GM12873 (cell line): ENCODE measurements at regions not wholly inside any gene's neighbourhood (a gene's known extent, or its start where the extent isn't known, plus 50 kb on each side); places are given as distances from the start of the nearest gene placed in this dataset.

Experiments
- CTCF ChIP-seq: IDR thresholded peaks from 2 replicates; pipeline ENCODE4 v1.5.1; 2012; ENCODE audit warnings: low read depth, mild to moderate bottlenecking, moderate library complexity, low read length, control low read depth; ENCODE audit not compliant: insufficient read depth; ENCODE audit errors: missing control alignments

DNA sequence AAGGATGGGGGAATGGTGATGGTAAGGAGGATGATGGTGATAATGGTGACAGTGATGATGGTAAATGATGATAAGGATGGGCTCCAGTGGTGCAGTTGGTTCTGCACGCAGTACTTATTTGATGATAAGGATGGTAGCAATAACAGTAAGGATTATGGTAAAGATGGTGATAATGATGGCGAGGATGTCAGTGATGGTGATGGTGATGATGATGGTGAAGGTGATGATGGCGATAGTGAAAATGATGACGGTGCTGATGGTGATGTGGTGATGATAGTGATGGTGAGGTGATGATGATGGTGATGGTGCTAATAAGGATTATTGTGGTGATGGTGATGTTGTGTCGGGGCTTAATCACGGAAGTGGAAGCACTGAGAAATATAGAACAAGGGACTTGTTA is 103.7 kb downstream of the C16orf95 start:
- TF ChIP-seq CTCF, result no peak

DNA sequence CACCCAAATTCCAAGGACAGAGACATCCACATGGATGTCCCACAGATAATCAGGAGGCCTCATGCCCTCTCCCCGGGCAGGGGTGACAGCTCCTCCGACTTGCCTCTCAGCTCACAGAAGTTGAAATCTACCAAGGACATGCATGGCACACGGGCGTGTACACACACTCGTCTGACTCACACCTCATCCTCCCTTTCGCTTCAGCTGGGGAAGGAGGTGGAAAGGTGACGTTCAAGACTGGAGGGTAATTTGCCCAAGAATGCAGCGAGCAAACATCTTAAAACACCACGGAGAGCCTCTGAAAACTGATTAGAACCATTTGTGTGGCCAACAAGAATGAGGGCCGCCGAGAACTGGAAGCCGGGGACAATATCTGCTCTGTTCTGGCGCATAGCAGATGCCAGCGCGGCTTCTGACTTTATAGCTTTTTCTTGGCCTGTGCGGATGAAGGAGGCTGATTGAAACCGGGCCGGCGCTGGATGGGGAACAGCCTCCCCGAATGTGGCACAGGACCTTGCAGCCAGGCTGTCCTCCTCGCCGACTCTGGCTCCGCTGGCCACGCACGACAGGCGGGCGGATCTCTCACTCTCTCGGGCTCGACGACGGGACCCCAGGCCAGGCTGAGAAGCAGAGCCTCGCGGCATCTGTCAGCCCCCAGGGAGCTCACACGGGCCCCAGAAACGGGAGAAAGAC is 100.9 kb downstream of the C16orf95 start:
- no peak for TF ChIP-seq CTCF

DNA sequence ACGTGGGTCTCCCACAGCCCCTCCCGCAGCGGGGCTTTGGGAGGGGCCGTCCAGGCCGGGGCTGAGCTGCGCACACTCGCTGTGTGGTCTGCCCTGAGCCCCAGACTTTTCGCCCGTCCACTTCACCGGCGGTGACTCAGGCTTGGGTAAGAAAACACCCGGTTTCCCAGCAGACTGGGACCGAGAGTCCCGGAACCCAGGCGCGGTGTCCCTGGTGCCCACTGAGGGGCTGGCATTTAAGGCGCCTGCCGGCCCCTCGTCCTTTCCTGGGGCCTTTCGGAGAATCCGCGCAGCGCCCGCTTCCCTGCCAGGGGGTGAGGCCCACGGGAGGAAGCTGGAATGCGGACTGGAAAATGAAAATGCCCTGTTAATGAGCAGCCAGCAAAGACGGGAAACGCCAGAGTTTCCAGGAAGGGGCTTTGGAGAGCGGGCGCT is 100.3 kb downstream of the C16orf95 start:
- TF ChIP-seq CTCF, result no peak

DNA sequence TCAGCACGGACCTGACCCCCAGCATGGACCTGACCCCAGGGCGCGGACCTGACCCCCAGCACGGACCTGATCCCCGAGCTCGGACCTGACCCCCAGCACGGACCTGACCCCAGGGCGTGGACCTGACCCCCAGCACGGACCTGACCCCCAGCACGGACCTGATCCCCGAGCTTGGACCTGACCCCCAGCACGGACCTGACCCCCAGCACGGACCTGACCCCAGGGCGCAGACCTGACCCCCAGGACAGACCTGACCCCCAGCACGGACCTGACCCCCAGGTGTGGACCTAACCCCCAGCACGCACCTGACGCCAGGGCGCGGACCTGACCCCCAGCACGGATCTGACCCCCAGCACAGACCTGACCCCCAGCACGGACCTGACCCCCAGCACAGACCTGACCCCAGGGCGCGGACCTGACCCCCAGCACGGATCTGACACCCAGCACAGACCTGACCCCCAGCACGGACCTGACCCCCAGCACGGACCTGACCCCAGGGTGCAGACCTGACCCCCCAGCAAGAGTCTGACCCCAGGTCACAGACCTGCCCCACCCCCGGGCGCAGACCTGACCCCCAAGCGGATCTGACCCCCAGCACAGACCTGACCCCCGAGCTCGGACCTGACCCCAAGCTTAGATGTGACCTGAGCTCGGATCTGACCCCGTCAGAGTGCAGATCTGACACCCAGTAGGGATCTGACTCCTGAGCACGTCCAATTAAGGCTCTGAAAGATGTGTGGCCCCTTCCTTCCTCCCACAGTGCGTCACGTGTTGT is 98.7 kb downstream of the C16orf95 start:
- TF ChIP-seq CTCF, result no peak

DNA sequence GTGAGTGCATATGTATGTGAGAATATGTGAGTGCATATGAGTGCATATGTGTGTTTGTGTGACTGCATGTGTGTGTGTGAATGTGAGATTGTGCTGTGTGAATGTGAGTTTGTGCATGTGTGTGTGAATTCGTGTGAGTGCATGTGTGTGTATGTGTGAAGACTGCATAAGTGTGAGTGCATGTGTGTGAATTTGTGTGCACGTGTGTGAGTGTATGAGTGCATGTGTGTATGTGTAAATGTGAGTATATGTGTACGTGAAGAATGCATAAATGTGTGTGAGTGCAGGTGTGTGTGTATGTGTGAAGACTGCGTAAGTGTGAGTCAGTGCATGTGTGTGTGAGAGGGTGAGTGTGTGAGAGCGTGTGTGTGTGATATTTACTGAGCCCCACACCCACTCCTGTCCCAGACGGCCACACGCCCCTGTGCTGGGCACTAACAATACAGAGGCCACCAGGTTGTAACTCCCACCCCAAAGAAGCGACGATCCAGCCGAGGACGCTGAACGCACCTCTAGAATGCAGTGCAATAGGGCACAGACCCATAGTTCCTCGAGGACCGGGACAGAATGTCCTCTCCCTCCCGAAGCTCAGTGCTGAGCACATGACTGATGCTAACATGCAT is 97.8 kb downstream of the C16orf95 start:
- TF ChIP-seq CTCF, result no peak

DNA sequence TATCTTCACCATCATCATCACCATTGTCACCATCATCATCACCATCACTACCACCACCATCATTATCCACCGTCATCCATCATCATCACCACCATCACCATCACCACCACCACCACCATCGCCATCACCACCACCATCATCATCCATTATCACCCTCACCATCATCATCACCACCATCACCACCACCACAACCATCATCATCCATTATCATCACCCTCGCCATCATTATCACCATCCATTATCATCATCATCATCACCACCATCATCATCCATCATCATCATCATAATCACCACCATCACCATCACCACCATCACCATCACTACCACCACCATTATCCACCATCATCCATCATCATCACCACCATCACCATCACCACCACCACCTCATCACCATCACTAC is 95.6 kb downstream of the C16orf95 start:
- TF ChIP-seq CTCF, result no peak

GRCh38 chr16:87222335-87222734 is 94.9 kb downstream of the C16orf95 start:
- TF ChIP-seq CTCF, result no peak
